GM18507 (cell line): ENCODE measurements at regions not wholly inside any gene's neighbourhood (a gene's known extent, or its start where the extent isn't known, plus 50 kb on each side); places are given as distances from the start of the nearest gene placed in this dataset.

Experiments
- DNase-seq: peaks from one replicate; pipeline ENCODE4 v3.0.0; 2011; ENCODE audit warnings: low read depth; ENCODE audit not compliant: insufficient read length; ENCODE audit errors: extremely low spot score
- FAIRE-seq: peaks from 2 replicates; lab custom pipeline; 2011; peaks lifted over from hg19 to GRCh38; lab: Jason Lieb, UNC

DNA sequence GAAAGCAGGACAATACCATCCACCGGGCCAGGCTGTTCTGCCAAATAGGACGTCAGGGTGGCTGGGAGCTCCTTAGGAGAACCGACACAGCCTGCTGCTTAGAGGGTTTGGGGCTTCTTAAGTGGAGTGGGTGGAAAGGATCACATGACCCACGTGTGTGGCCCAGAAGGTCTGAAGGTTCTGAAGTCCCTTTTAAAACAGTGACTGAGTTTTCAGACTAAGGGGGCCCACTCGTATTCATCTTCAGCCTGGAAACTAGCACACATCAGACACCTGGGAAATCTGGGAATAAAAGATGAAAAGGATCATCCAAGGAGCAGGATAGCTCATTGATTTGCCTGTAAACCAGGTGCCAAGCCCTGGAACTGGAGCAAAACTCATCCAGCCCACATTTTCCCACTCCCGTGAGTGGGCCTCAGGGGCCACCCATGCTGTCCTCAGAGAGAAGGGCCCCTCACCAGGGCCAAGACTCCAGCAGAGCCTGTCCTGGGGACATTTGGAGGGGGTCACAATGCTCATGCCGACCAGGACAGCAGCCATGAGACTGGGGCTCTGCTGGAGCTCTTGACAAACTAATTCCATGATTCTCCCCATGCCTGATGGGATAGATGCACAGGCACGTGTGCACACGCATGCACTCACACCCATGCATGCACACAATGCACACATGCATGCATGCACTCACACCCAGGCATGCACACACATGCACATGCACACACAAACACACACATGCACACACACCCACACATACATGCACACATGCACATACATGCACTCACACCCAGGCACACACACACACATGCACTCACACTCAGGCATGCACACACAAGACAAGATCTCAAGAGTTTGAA, 168.8 kb upstream of the PPP2R2D start:
- no peak for FAIRE-seq
- DNase-seq, result no peak

DNA sequence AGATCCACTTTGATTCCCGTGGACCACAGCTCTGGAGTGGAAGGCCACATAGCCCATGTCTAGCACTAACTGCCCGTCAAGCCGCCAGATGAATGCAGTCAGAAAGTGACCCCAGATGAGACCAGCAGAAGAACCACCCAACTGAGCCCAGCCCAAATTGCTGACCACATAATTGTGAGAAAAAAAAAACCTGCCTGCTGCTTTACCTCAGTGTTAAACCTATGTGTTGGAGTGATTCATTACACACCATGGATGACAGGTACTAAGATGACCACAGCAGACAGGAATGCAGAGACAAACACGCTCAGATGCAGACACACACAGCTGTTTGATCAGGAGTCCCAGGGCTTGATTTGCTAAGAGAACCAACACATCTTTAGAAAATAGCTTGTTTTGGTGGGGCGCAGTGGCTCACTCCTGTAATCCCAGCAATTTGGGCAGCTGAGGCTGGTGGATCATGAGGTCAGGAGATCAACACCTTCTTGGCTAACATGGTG, 168.1 kb upstream of the PPP2R2D start:
- no peak for FAIRE-seq
- no peak for DNase-seq

DNA sequence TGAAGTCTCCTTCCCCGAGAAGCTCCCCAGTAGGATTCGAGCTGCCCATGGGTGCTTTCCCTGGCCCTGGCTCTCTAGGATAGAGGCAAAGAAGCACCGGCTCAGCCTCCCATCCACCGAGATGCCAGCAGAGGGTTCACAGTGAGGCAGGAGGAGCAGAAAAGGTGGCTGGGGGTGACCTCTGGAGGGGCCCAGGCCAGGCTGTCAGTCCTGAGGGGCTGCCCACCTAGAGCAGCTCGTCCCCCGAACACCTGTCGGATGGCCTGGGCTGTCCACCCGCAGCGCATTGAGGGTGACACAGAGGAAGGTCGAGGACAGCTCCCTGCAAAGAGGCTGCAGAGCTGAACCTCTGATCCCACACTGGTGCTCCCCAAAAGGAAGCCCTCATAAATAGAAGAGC, 167.2 kb upstream of the PPP2R2D start:
- DNase-seq, result no peak
- no peak for FAIRE-seq

DNA sequence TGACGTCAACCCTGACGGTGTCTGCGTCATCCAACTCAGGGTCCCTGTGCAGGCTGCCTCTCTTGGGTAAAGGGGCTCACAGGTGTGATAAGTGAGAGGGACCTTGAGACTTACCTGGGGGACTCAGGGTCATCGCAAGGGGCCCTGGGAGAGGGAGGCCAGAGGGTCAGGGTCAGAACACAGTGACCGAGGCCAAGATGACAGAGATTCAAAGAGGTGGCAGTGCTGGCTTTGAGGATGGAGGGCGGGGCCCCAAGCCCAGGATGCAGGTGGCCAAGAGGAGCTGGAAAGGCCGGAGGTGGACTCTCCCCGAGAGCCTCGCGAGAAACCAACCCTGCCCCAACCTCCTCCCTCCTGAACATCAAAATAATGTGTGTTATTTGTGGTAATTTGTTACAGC, 165.2 kb upstream of the PPP2R2D start:
- no peak for FAIRE-seq
- no peak for DNase-seq

DNA sequence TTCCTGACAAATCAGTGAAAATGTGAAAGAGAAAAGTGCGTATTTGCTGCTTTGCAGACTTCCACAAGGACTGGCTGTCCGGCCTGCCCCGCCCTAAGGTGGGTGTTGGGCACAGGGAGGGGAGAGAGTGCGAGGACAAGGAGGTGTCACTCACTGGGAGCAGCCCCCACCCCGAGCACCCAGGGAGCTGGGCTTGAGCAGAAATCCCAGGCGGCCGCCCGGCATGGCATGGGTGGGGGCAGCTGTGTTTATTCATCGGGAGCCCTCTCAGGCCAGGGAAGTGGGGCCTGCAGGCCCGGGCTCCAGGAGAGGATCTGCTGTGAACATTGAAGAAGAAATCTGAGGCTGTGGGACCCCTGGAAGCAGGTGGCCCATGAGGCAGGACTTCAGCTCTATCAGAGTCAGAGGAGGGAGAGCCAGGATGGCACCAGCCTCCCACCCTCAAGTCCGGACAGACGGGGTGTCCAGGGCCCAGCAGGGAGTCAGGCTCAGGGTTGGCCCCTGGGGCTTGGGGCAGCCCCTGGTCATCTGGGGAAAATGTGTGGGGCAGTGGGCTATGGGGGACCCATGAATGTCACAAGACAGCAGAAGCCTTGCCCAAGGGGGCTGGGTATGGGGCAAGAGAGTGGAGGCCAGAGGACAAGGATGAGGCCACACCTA, 164.4 kb upstream of the PPP2R2D start:
- DNase-seq, result no peak
- FAIRE-seq, result no peak

DNA sequence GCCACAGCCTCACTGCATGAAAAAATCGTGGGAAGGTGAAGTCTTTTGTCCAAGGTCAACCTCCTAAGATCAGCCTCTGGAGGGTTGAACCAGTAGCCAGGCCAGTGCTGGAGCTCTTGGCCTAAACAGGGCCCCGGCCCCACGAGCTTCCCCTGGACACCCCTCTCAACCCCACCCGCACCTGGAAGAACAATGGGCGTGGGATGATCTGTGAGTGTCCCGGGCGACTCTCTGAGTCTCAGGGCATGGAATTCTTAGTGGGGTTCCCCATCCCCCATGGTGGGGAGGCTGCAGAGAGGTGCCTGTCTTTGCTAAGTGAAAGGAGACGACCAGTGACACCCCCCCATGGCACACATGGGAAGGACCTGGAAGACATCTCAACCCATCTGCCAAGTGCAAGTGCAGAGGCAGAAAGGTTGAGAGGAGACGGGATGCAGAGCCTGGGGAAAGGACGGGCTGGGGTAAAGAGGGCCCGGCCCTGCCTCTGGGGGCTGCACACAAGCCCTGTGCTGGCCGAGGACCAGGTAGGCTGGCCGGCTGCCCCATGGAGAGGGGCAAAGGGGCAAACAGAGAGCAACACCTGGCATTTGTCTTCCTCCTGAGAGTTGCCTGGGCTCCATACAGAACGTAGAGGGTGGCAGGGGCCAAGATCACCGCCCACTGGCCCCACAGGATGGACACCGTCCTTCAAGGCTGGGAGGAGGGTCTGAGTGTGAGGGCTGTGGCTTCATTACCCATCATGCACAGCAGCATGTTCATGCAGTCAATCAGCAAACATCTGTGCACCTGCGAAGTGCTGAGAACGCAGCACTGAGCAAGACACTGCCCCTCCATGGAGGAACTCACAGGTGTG, 163.0 kb upstream of the PPP2R2D start:
- DNase-seq (no peak), FAIRE-seq (no peak)

DNA sequence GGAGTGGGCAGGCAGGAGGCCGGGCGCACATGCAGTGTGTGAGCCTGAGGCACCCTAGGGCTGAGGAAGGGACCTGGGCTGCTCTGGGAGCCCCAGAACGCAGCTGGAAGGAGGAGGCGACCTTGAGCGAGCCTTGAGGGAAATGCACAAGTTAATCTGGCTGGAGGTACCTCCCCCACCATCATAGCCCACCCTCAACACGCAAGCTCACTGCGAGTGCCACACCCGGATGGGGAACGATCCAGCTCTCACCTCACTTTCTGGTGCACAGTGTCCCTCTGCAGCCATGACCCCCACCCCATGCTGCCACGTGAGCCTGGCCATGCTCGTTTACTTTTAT, 162.4 kb upstream of the PPP2R2D start:
- FAIRE-seq (no peak), DNase-seq (no peak)

DNA sequence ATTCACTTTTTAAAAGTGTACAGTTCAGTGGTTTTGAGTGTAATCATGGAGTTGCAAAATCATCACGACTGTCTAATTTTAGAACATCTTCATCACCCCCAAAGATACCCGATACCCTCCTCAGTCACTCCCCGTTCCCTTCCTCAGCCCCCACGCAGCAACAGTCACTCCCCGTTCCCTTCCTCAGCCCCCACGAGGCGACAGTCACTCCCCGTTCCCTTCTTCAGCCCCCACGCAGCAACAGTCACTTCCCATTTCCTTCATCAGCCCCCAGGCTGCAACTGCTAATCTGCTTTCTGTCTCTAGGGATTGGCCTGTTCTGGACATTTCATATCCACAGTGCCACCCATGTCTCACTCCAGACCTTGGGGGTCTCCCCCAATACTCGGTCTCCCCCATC, 161.6 kb upstream of the PPP2R2D start:
- DNase-seq, result no peak
- no peak for FAIRE-seq

DNA sequence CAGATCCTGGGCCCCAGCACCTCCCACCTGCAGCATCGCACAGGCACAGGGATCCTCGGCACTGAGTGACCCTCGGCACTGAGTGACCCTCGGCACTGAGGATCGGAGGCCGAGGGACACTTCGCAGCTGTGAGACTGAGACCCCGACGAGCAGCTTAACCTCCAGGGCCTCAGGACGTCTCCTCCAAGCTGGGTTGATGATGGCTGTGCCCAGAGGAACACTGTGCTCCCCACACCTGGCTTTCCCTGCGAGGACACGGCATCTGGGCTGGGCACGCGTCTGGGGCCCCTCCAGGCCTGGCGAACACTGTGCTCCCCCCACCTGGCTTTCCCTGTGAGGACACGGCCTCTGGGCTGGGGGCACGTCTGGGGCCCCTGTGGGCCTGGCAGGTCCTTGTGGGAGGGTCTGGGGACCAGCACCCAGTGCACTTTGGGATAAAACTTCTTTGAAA, 158.3 kb upstream of the PPP2R2D start:
- FAIRE-seq (no peak), DNase-seq (no peak)

DNA sequence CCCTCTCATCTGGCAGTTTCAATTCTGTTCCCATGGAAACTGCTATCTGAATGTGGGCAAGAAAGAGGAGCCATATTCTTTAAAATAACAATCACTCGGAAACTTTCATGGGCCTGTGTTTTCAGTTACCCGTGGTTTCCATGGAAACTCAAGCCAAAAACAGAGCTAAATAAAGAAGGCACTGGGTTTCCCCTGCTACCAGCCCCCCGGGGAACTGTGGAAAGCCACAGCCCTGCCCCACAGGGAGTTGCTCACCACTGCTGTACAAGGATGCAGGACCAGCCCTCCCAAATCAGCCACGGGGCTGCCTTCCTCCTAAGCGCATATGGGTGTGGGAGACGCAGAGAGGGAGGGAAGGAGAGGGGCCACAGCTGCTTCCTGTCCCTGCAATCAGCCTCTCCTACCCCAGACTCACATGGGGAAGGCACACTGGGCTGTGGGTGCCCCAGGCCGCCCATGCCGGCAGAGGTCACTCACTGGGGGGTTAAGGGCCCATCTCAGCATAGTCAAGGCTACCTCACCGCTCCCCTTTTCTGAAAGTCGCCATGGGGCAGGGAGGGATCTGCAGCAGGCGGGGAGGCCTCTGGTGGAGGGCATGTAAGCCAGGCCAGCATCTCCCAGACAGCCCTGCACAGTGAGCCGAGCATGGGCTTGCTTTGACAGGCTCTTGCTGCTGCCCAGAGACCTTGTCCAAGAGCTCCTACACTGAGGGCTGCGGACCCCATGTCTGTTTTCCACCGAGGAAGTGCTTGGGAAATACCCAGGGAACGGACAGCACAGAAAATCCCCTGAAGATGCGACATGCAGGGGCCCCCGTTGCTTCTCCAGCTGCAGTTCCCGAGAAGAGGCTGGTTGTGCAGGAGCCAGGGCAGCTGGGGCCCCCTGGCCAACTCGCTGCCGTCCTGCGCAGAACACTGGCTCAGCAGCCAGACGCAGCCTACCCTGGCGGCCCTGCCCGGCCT, 157.3 kb upstream of the PPP2R2D start:
- no peak for FAIRE-seq
- DNase-seq, result peak; percentile 25

DNA sequence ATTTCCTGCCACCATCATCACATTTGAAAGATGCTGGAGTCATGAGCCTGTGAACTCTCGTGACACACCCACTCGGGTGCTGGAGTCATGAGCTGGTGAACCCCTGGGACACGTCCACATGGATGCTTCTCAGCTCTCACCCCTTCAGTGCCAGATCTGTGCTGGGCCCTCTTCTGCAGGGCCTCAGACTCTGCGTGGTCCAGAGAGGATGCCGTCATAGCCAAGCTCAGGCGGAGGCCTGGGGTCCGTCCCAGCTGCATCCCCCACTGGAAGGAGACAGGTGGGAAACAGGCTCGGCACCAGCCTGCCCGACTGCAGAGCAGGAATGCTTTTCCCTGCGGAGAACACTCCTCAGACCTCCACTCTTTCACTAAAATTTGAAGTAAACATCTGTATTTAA, 156.5 kb upstream of the PPP2R2D start:
- DNase-seq, result no peak
- FAIRE-seq, result no peak

DNA sequence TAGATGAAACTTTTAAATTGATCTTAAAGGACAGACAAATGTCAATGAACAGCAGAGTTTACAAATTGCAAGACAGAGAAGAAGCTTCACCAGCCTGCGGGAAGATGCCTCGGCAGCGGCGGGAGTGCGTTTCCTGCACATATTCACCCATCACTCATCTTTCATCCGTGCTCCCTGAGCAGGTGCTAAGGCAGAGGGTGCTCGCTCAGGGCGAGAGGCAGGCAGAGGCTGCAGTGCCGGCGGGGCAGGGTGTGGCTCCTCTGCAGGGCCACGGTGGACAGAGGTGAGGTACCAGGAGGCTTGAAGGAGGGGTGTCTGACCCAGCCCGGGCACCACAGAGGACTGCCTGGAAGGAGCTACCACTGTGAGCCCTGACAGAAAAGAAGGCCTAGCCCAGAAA, 155.2 kb upstream of the PPP2R2D start:
- DNase-seq, result no peak
- no peak for FAIRE-seq

DNA sequence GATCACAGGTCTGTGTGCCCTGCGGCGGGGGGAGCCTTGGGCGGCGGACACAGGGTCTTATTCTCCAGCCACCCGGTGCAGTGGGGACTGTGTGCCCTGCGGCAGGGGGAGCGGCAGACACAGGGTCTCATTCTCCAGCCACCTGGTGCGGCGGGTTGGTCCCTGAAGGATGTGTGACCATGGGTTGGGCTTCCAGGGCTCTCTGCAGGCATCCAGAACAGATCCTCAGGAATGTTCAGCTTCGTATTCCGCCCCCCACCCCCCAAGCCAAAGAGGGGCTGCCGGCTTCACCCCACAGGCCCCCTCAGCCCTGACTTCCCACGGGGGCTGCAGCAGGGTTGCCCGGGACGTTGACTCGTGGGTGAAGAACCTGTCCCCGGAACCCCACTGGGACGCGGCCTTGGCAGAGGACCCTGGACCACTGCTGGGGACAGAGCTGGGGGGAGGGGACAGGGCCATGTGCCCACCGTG, 154.5 kb upstream of the PPP2R2D start:
- DNase-seq, result no peak
- no peak for FAIRE-seq

DNA sequence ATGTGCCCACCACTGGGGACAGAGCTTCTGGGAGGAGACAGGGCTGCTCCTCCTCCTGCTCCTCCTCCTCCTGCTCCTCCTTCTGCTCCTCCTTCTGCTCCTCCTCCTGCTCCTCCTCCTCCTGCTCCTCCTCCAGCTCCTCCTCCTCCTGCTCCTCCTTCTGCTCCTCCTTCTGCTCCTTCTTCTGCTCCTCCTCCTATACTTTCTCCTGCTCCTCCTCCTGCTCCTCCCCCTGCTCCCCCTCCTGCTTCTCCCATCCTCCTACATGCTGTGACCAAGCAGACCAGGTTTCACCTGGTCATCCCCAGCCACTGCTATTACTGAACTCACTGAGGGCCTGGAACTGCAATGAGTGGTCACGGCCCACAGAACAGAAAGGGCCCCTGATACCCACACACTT, 154.0 kb upstream of the PPP2R2D start:
- DNase-seq (no peak), FAIRE-seq (no peak)

DNA sequence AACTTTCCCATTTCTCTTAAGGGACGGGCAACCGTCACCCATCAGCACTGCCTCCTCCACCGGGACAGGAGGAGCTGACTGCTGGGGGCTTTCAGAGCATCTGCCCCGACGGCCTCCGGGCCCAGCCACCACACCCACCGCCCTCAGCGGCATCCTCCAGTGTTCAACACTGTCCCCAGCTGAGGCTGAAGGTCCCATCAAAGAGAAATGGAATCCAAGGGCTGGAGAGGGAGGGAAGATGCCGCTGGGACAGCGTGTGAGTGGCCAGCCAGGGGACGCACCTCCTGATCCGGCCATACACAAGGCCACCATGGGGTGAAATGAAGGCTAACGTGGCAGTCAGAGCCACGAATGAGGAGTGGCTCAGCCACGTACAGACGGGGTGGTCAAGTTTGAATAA, 153.6 kb upstream of the PPP2R2D start:
- DNase-seq (no peak), FAIRE-seq (no peak)

DNA sequence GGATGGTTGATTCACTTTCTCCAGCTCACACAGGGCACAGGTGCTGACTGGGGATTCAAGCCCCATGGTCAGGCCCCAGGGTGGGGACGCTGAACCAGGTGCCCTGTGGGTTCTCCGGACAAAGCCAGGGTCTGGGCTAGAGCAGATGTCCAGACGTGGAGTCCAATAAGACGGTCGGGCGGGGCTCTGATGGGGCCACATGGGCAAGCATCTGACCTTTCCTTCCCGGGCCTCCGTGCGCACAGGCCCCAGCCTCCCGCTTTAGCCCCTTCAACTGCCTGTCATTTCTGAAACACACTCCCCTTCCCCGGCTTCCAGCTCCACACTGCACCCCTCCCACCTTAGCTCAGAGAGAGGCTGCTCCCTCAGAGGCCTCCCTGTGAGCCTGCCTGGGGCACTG, 153.0 kb upstream of the PPP2R2D start:
- DNase-seq, result no peak
- FAIRE-seq, result no peak

DNA sequence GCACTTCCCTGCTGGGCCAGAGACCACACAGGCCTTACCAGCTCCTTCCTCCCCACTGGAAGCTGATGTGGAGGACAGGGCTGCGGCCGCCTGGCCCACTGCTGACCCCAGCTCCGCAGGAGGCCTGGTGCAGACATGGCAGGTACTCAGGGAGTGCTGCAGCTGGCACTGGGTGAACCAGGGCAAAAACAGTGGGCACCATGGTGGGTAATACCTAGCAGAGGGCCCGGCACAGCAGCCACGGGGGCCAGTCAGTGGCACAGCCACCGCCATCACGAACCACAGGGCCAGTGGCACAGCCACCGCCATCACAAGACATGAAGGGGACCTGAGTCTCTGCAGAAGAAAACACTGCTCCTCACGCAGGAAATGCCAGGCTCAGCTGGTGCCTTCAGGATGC, 152.6 kb upstream of the PPP2R2D start:
- FAIRE-seq, result no peak
- no peak for DNase-seq

DNA sequence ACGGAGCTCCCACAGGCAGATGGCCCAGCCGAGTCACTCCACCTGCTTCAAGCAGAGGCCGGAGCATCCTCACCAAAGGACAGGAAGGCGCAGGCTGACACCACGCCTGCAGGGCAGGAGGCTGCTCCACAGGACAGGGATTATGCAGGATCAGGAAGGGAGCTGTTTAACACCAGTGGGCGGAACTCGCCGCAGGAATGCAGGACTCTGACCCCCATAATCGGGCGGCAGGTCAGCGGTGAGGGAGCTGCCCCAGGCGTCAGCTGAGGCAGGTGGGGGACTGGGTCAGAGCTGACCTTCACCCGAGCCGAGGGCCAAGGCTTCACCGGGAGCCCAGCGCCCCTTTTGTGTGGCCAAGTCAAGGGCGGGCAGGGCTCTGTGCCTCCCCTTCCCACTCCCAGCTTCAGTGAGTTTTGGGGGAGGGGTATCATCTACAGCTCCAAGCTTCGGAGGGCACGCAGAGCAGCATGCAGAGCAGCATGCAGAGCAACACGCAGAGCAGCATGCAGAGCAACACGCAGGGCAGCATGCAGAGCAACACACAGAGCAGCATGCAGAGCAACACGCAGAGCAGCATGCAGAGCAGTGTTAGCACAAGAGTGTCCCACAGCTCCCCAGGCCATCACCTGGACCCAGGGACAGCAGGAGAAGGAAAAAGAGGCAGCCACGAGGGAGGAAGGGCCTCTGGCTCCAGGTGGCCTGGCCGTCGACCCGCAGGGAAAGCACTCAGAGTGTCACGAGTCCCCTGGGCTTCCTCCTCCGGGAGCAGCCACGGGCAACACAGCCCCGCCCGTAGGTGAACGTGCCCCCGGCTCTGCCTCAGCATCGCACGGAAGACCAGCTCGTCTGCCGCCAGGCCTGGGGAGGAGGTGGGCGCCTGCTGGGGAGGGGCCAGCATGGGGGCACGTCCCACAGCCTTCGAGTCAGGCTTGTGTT, 151.7 kb upstream of the PPP2R2D start:
- no peak for DNase-seq
- FAIRE-seq, result no peak
